ENCODE measurements at regions not wholly inside any gene's neighbourhood (a gene's known extent, or its start where the extent isn't known, plus 50 kb on each side); places are given as distances from the start of the nearest gene placed in this dataset.

GRCh38 chr5:66406761-66407336 is 189.3 kb upstream of the MAST4 start:
- no peak overlapping the region for H3K9ac ChIP-seq (replicated peaks in 1 of 4; ENCODE audit: extremely low read depth in 1 of 4, low read depth in 3 of 4, low read length in 3 of 4)
- 84% methylated on average over 3 of the region's 3 CpGs; no CpG with 5 or more reads in 1 of the 2 experiments for WGBS, 2 experiments (ENCODE audit: extremely low coverage in 1 of 2, insufficient coverage in 1 of 2, insufficient read length in 1 of 2, insufficient replicate concordance in 2 of 2, low coverage in 1 of 2, low lambda C conversion rate in 2 of 2, missing lambda C conversion rate in 1 of 2)
- POLR2A ChIA-PET (ENCODE audit: partially characterized antibody), result no interaction called here

More at GRCh38 chr5:66406761-66407336, 189.3 kb upstream of the MAST4 start:
- Histone ChIP-seq H3K4me1 (replicated peaks in 1 of 4; ENCODE audit: control insufficient read depth in 3 of 4, insufficient read depth in 4 of 4, low read length in 3 of 4) (no peaks in the 10 kb centered on the region), H3K18ac (ENCODE audit: extremely low read depth, low read length) (no peak overlapping the region), H3K27ac (ENCODE audit: low read depth, low read length) (no peak overlapping the region), H2BK20ac (ENCODE audit: low read length) (no peak overlapping the region), H3K9me3 (ENCODE audit: insufficient read depth in 2 of 2, low read depth in 1 of 2, low read length in 1 of 2) (peaks cover 0 to 8% of the 10 kb centered on the region in 2 experiments; a peak in 1 of 4 replicates), H3K4ac (replicated peaks; ENCODE audit: insufficient read length, low read depth, low read length) (no peak overlapping the region), H3K79me1 (ENCODE audit: low read depth, low read length) (no peaks in the 10 kb centered on the region), H4K20me1 (replicated peaks in 1 of 2; ENCODE audit: control insufficient read depth in 1 of 2, insufficient read depth in 2 of 2, low read length in 2 of 2) (no peaks in the 10 kb centered on the region), H3K23me2 (ENCODE audit: low read depth, low read length) (no peaks in the 10 kb centered on the region), H2BK12ac (ENCODE audit: low read depth, low read length) (no peak overlapping the region), H4K5ac (ENCODE audit: insufficient read length, low read depth, low read length) (no peak overlapping the region), H3K23ac (ENCODE audit: insufficient read length) (no peak overlapping the region), H3K4me3 (ENCODE audit: extremely low read depth in 1 of 4, insufficient read depth in 2 of 4, low read depth in 3 of 4, low read length in 4 of 4) (no peak overlapping the region), H2AFZ (ENCODE audit: low read length) (no peak overlapping the region), H3K36me3 (ENCODE audit: control insufficient read depth in 2 of 4, insufficient read depth in 4 of 4, low read length in 3 of 4) (no peaks in the 10 kb centered on the region), H3K56ac (replicated peaks; ENCODE audit: insufficient read length, low read depth, low read length) (no peak overlapping the region), H2AK5ac (ENCODE audit: low read depth, low read length) (no peak overlapping the region), H3K14ac (ENCODE audit: insufficient read length) (no peak overlapping the region), H3K27me3 (replicated peaks in 1 of 4; ENCODE audit: control insufficient read depth in 3 of 4, extremely low read depth in 1 of 4, insufficient read depth in 3 of 4, low read length in 3 of 4) (no peaks in the 10 kb centered on the region), H2BK15ac (ENCODE audit: low read length) (no peak overlapping the region), H4K8ac (ENCODE audit: extremely low read depth, insufficient read depth, low read length) (no peak overlapping the region), H2BK120ac (replicated peaks; ENCODE audit: low read depth, low read length) (no peak overlapping the region), H3K4me2 (ENCODE audit: insufficient read depth in 1 of 2, low read depth in 2 of 2, low read length in 2 of 2) (no peak overlapping the region), H4K91ac (replicated peaks; ENCODE audit: insufficient read length, low read length) (no peak overlapping the region), H3K79me2 (ENCODE audit: control insufficient read depth in 1 of 2, insufficient read depth in 2 of 2, low read length in 2 of 2) (no peaks in the 10 kb centered on the region), H2BK5ac (ENCODE audit: low read depth, low read length) (no peak overlapping the region)
- no peak for FAIRE-seq
- no peak for DNase-seq (ENCODE audit: low read depth in 1 of 2, low spot score in 2 of 2)
- no peak for TF ChIP-seq POU5F1 (IDR thresholded peaks at IDR 0.05; ENCODE audit: low read depth, low read length)
- no peak for TF ChIP-seq CTCF (IDR thresholded peaks at IDR 0.05; ENCODE audit: control extremely low read depth in 1 of 3, insufficient read depth in 1 of 3, low read depth in 1 of 3, low read length in 3 of 3)
- no peak for TF ChIP-seq BCL11A (IDR thresholded peaks at IDR 0.05; ENCODE audit: low read depth in 2 of 2, low read length in 2 of 2)
- no peak for TF ChIP-seq ATF2 (IDR thresholded peaks at IDR 0.05; ENCODE audit: low read length)
- TF ChIP-seq TBP (IDR thresholded peaks at IDR 0.05; ENCODE audit: low read depth, low read length), result no peak
- no peak for TF ChIP-seq TAF7 (optimal IDR thresholded peaks at IDR 0.05; ENCODE audit: borderline replicate concordance, low read depth, low read length)
- TF ChIP-seq ATF3 (IDR thresholded peaks at IDR 0.05; ENCODE audit: insufficient read depth, low read depth, low read length), result no peak
- CTCF ChIA-PET (ENCODE audit: partially characterized antibody), result interaction anchor here (0.9 to 1.5 kb wide), 5 partner anchors 10 to 103 kb away, joined by 3 to 5 read pairs (median 4); no protein-coding TSS in a partner anchor
